ENCODE measurements at regions not wholly inside any gene's neighbourhood (a gene's known extent, or its start where the extent isn't known, plus 50 kb on each side); places are given as distances from the start of the nearest gene placed in this dataset.

- H3K27ac ChIP-seq (ENCODE audit: low read depth in 1 of 2, low read length in 2 of 2), result no peak overlapping the region
- Mint-ChIP-seq H3K4me3 (no peak overlapping the region), H3K27me3 (ENCODE audit: low read depth in 3 of 3) (peaks cover 0 to 8% (median 0%) of the 10 kb centered on the region in 3 donors), H3K9me3 (peaks cover 0 to 11% (median 5%) of the 10 kb centered on the region in 7 donors), H3K27ac (peak overlapping the region in 1 of 7 donors; percentile 36), H3K36me3 (peaks cover 0 to 3% of the 10 kb centered on the region in 2 donors), H3K4me1 (peaks cover 16% of the 10 kb centered on the region)
- TF ChIP-seq, protein P1, sequence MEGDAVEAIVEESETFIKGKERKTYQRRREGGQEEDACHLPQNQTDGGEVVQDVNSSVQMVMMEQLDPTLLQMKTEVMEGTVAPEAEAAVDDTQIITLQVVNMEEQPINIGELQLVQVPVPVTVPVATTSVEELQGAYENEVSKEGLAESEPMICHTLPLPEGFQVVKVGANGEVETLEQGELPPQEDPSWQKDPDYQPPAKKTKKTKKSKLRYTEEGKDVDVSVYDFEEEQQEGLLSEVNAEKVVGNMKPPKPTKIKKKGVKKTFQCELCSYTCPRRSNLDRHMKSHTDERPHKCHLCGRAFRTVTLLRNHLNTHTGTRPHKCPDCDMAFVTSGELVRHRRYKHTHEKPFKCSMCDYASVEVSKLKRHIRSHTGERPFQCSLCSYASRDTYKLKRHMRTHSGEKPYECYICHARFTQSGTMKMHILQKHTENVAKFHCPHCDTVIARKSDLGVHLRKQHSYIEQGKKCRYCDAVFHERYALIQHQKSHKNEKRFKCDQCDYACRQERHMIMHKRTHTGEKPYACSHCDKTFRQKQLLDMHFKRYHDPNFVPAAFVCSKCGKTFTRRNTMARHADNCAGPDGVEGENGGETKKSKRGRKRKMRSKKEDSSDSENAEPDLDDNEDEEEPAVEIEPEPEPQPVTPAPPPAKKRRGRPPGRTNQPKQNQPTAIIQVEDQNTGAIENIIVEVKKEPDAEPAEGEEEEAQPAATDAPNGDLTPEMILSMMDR (IDR thresholded peaks at IDR 0.05), result no peak
- peaks cover 0 to 2% of the 10 kb centered on the region in 2 donors for H3K27me3 ChIP-seq (ENCODE audit: control insufficient read depth in 2 of 2, insufficient read depth in 2 of 2, low read length in 2 of 2)
- H2AFZ ChIP-seq (ENCODE audit: insufficient read depth, low read depth, low read length, poor library complexity, severe bottlenecking), result no peak overlapping the region
- no peaks in the 10 kb centered on the region for H4K20me1 ChIP-seq (ENCODE audit: insufficient read depth, low read length)
- no peaks in the 10 kb centered on the region for H3K79me2 ChIP-seq (ENCODE audit: insufficient read depth, low read length)
- no peaks in the 10 kb centered on the region for H3K9me3 ChIP-seq (replicated peaks in 1 of 2; ENCODE audit: control insufficient read depth in 1 of 2, insufficient read depth in 1 of 2, low read length in 2 of 2)
- intact Hi-C loops (cut with micrococcal nuclease), result loop anchor here in 1 of 2 donors (10.0 kb wide), 1 partner anchor 52 kb away; no protein-coding TSS in a partner anchor
- no peaks in the 10 kb centered on the region for H3K36me3 ChIP-seq (replicated peaks in 1 of 2; ENCODE audit: control insufficient read depth in 1 of 2, insufficient read depth in 2 of 2, low read length in 2 of 2)
- peaks cover 11 to 14% of the 10 kb centered on the region in 2 donors for H3K4me1 ChIP-seq (ENCODE audit: control insufficient read depth in 1 of 2, insufficient read depth in 2 of 2, low read length in 2 of 2)
- H3K4me3 ChIP-seq (replicated peaks in 1 of 3; ENCODE audit: low read depth in 2 of 3, low read length in 3 of 3), result no peak overlapping the region
- WGBS (ENCODE audit: insufficient coverage), result 100% methylated on average over 2 of the region's 4 CpGs
- H3K4me2 ChIP-seq (replicated peaks; ENCODE audit: extremely low read depth, low read length, poor library complexity, severe bottlenecking), result no peak overlapping the region
- DNase-seq, result no peak
- H3K9ac ChIP-seq (ENCODE audit: insufficient read depth, low read length, poor library complexity, severe bottlenecking), result no peak overlapping the region
These were observed 63.6 kb upstream of the TCF7L2 start for GRCh38 chr10:112886463-112886862.

DNA sequence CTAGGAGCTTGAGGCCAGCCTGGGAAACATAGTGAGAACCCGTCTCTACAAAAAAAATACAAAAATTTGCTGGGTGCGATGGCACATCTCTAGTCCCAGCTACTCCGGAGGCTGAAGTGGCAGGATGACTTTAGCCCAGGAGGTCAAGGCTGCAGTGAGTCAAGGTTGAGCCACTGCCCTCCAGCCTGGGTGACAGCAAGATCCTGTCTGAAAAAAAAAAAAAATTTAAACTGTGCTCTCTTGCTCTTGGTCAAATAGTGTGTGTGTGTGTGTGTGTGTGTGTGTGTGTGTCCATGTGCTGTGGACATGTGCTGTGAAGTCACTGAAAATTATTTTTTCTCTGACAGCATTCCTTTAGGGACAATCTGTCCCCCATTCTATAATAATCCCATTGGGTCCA is 62.1 kb upstream of the TCF7L2 start:
- intact Hi-C loops (cut with micrococcal nuclease), result loop anchor here in 1 of 2 donors (10.0 kb wide), 1 partner anchor 53 kb away; no protein-coding TSS in a partner anchor
- H3K9me3 Mint-ChIP-seq, result peaks cover 0 to 22% (median 8%) of the 10 kb centered on the region in 7 donors
- no peak overlapping the region for H3K4me3 Mint-ChIP-seq
- WGBS (ENCODE audit: insufficient coverage), result 96% methylated on average over 3 of the region's 3 CpGs
- no peaks in the 10 kb centered on the region for H3K9me3 ChIP-seq (replicated peaks in 1 of 2; ENCODE audit: control insufficient read depth in 1 of 2, insufficient read depth in 1 of 2, low read length in 2 of 2)
- no peak overlapping the region for H2AFZ ChIP-seq (ENCODE audit: insufficient read depth, low read depth, low read length, poor library complexity, severe bottlenecking)
- no peak overlapping the region for H3K4me3 ChIP-seq (replicated peaks in 1 of 3; ENCODE audit: low read depth in 2 of 3, low read length in 3 of 3)
- H3K27me3 Mint-ChIP-seq (ENCODE audit: low read depth in 3 of 3), result peaks cover 0 to 8% (median 0%) of the 10 kb centered on the region in 3 donors
- H3K27me3 ChIP-seq (ENCODE audit: control insufficient read depth in 2 of 2, insufficient read depth in 2 of 2, low read length in 2 of 2), result peaks cover 0 to 2% of the 10 kb centered on the region in 2 donors
- no peaks in the 10 kb centered on the region for H3K36me3 ChIP-seq (replicated peaks in 1 of 2; ENCODE audit: control insufficient read depth in 1 of 2, insufficient read depth in 2 of 2, low read length in 2 of 2)
- H3K9ac ChIP-seq (ENCODE audit: insufficient read depth, low read length, poor library complexity, severe bottlenecking), result no peak overlapping the region
- peaks cover 0 to 3% of the 10 kb centered on the region in 2 donors for H3K36me3 Mint-ChIP-seq
- no peaks in the 10 kb centered on the region for H3K79me2 ChIP-seq (ENCODE audit: insufficient read depth, low read length)
- no peaks in the 10 kb centered on the region for H4K20me1 ChIP-seq (ENCODE audit: insufficient read depth, low read length)
- peaks cover 10 to 11% of the 10 kb centered on the region in 2 donors for H3K4me1 ChIP-seq (ENCODE audit: control insufficient read depth in 1 of 2, insufficient read depth in 2 of 2, low read length in 2 of 2)
- no peak overlapping the region for H3K27ac Mint-ChIP-seq
- TF ChIP-seq, protein P1 (IDR thresholded peaks at IDR 0.05), result no peak
- H3K27ac ChIP-seq (ENCODE audit: low read depth in 1 of 2, low read length in 2 of 2), result no peak overlapping the region
- no peak for DNase-seq
- H3K4me1 Mint-ChIP-seq, result peaks cover 11% of the 10 kb centered on the region
- H3K4me2 ChIP-seq (replicated peaks; ENCODE audit: extremely low read depth, low read length, poor library complexity, severe bottlenecking), result no peak overlapping the region
